Glutamatergic neuron (in vitro differentiated cells): ENCODE measurements at regions not wholly inside any gene's neighbourhood (a gene's known extent, or its start where the extent isn't known, plus 50 kb on each side); places are given as distances from the start of the nearest gene placed in this dataset.

Source experiments
- DNase-seq: peaks from one replicate; pipeline ENCODE4 v3.0.0; 2022
- H3K27ac Mint-ChIP-seq: one replicate; pipeline ENCODE4 v1.8.0; 2020; ENCODE audit warnings: mild to moderate bottlenecking, mixed read lengths, inconsistent platforms; ENCODE audit not compliant: unreplicated experiment
- H3K27me3 Mint-ChIP-seq: one replicate; pipeline ENCODE4 v1.8.0; 2020; ENCODE audit warnings: mild to moderate bottlenecking, moderate library complexity, mixed read lengths, inconsistent platforms; ENCODE audit not compliant: unreplicated experiment
- H3K36me3 Mint-ChIP-seq: one replicate; pipeline ENCODE4 v1.8.0; 2020; ENCODE audit warnings: mild to moderate bottlenecking, mixed read lengths, inconsistent platforms; ENCODE audit not compliant: unreplicated experiment
- H3K4me1 Mint-ChIP-seq: one replicate; pipeline ENCODE4 v1.8.0; 2020; ENCODE audit warnings: mild to moderate bottlenecking, low read depth, mixed read lengths, inconsistent platforms; ENCODE audit not compliant: unreplicated experiment
- H3K4me3 Mint-ChIP-seq: one replicate; pipeline ENCODE4 v1.8.0; 2020; ENCODE audit warnings: mild to moderate bottlenecking, mixed read lengths, inconsistent platforms; ENCODE audit not compliant: unreplicated experiment
- H3K9me3 Mint-ChIP-seq: one replicate; pipeline ENCODE4 v1.8.0; 2020; ENCODE audit warnings: mild to moderate bottlenecking, moderate library complexity, mixed read lengths, inconsistent platforms; ENCODE audit not compliant: unreplicated experiment
- TF ChIP-seq, protein P1 (sequence below): fragments of 200-600 bp; sonication (generic); IDR thresholded peaks from one replicate; pipeline ENCODE4 v1.5.0; 2021; ENCODE audit not compliant: partially characterized antibody, unreplicated experiment

DNA sequence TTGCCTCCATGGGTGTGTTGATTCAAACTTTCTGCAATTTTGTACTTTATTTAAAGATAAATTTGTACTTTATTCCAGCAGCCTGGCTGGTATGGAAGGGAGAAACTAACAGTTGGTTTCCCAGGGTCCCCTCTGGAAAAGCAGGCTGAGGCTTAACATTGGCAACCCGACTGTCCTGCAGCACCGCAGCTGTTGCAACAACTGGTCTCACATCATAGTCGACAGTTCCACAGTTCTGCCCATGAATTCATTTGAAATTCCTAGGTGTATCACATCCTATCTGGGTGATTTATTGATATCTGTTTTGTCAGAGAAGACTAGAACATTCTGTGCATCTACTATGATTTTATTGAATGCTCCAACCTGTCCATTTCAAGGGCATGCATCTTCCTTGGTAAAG lies 98.8 kb upstream of the GATB start:
- no peak overlapping the region for H3K4me3 Mint-ChIP-seq
- peaks cover 2% of the 10 kb centered on the region for H3K27me3 Mint-ChIP-seq
- no peaks in the 10 kb centered on the region for H3K36me3 Mint-ChIP-seq
- H3K4me1 Mint-ChIP-seq = no peaks in the 10 kb centered on the region
- H3K9me3 Mint-ChIP-seq = no peaks in the 10 kb centered on the region
- TF ChIP-seq, protein P1, sequence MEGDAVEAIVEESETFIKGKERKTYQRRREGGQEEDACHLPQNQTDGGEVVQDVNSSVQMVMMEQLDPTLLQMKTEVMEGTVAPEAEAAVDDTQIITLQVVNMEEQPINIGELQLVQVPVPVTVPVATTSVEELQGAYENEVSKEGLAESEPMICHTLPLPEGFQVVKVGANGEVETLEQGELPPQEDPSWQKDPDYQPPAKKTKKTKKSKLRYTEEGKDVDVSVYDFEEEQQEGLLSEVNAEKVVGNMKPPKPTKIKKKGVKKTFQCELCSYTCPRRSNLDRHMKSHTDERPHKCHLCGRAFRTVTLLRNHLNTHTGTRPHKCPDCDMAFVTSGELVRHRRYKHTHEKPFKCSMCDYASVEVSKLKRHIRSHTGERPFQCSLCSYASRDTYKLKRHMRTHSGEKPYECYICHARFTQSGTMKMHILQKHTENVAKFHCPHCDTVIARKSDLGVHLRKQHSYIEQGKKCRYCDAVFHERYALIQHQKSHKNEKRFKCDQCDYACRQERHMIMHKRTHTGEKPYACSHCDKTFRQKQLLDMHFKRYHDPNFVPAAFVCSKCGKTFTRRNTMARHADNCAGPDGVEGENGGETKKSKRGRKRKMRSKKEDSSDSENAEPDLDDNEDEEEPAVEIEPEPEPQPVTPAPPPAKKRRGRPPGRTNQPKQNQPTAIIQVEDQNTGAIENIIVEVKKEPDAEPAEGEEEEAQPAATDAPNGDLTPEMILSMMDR = no peak
- no peak overlapping the region for H3K27ac Mint-ChIP-seq
- DNase-seq = no peak

DNA sequence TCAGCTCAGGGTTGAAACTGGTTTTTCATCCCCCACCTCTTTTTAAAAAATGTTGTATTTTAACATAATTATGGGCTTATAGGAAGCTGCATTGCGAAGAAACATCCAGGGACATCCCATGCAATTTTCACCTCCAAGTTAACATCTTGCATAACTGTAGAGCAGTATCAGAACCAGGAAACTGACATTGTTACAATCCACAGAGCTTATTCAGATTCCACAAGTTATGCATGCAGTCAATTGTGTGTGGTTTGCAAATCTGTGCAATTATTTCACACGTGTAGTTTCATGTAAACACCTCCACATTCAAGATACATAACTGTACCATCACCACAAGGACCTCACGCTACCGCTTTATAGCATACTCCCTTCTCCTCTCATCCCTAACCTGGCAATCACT lies 97.5 kb upstream of the GATB start:
- DNase-seq = no peak
- H3K36me3 Mint-ChIP-seq = no peaks in the 10 kb centered on the region
- TF ChIP-seq, protein P1 = no peak
- H3K27me3 Mint-ChIP-seq = peaks cover 3% of the 10 kb centered on the region
- no peak overlapping the region for H3K27ac Mint-ChIP-seq
- no peaks in the 10 kb centered on the region for H3K4me1 Mint-ChIP-seq
- H3K9me3 Mint-ChIP-seq = no peaks in the 10 kb centered on the region
- no peak overlapping the region for H3K4me3 Mint-ChIP-seq

DNA sequence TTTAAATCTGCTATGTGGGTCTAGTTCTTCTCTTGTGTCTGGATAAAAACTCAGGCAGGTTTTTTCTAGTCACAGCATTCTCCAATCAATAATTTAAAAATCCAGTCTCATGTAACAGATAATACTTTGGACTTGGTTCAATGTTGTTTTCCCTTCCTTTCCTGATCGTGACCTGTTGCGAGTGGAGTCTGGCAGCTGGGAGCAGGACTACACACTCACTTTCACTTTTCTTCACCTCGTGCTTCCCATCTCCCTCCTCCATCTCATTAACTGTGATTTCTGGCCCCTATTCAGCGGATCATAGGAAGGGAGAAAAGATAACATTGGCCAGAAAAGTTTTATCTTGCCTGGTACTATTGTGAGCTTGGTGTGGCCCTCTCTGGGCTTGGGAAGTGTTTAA lies 96.6 kb upstream of the GATB start:
- Mint-ChIP-seq H3K27ac (no peak overlapping the region), H3K4me1 (no peaks in the 10 kb centered on the region), H3K27me3 (peaks cover 3% of the 10 kb centered on the region), H3K4me3 (no peak overlapping the region), H3K9me3 (no peaks in the 10 kb centered on the region), H3K36me3 (no peaks in the 10 kb centered on the region)
- no peak for DNase-seq
- TF ChIP-seq, protein P1 = no peak

DNA sequence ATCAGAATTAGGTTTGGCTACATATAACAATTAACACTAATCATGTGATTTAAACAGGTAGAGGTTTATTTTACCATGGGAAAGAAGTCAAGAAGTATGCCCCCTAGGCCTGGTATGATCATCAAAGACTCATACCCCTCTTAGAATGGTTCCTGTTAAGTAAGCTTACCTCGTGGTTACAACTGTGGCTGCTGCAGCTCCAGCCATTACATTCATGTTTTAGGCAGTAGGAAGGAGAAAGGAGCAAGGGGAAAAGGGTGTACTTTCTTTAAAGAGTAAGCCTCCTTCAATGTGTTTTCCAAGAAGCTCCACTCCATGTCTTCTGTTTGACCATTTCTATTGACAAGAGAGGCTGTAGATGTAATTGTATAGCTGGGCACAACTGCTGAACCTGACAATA lies 94.9 kb upstream of the GATB start:
- TF ChIP-seq, protein P1 = no peak
- H3K27me3 Mint-ChIP-seq = peaks cover 5% of the 10 kb centered on the region
- no peak overlapping the region for H3K4me3 Mint-ChIP-seq
- no peak overlapping the region for H3K27ac Mint-ChIP-seq
- DNase-seq = no peak
- no peaks in the 10 kb centered on the region for H3K9me3 Mint-ChIP-seq
- no peaks in the 10 kb centered on the region for H3K4me1 Mint-ChIP-seq
- no peaks in the 10 kb centered on the region for H3K36me3 Mint-ChIP-seq

DNA sequence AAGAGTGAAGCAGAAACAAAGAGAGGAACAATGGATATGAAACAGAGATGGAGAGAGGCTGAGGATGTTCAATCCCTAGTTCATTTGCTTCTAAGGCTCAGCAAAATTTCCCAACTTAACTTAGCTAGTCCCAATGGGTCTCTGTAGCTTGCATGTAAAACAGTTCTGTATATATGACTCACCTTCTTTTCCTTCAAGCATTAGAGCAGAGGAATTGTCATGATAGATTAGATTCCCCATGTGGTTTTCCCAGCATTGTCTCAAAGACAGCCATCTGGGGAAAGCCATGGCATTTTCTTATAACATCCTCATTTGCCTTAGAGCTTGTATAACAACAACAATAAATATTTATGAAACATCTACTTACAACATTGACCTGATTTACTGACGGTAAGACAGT lies 93.9 kb upstream of the GATB start:
- no peak for DNase-seq
- Mint-ChIP-seq H3K4me3 (no peak overlapping the region), H3K27ac (no peak overlapping the region), H3K27me3 (peaks cover 5% of the 10 kb centered on the region), H3K9me3 (no peaks in the 10 kb centered on the region), H3K4me1 (no peaks in the 10 kb centered on the region), H3K36me3 (no peaks in the 10 kb centered on the region)
- TF ChIP-seq, protein P1 = no peak
